HG03175 (cell line): ENCODE measurements at regions not wholly inside any gene's neighbourhood (a gene's known extent, or its start where the extent isn't known, plus 50 kb on each side); places are given as distances from the start of the nearest gene placed in this dataset.
A peak's percentile ranks its signal among the peaks of the same experiment; 100 is the strongest.
"Not testable (repeated sequence)": the region's sequence is repeated elsewhere in the genome, so short reads cannot be mapped to it uniquely, and the experiment has no call there.

ENCODE experiments used
- ATAC-seq: cut with Tn5 transposase; IDR thresholded peaks from one replicate; pipeline ENCODE4 v1.9.1; 2021; ENCODE audit warnings: mild to moderate bottlenecking, moderate library complexity; ENCODE audit not compliant: unreplicated experiment

DNA sequence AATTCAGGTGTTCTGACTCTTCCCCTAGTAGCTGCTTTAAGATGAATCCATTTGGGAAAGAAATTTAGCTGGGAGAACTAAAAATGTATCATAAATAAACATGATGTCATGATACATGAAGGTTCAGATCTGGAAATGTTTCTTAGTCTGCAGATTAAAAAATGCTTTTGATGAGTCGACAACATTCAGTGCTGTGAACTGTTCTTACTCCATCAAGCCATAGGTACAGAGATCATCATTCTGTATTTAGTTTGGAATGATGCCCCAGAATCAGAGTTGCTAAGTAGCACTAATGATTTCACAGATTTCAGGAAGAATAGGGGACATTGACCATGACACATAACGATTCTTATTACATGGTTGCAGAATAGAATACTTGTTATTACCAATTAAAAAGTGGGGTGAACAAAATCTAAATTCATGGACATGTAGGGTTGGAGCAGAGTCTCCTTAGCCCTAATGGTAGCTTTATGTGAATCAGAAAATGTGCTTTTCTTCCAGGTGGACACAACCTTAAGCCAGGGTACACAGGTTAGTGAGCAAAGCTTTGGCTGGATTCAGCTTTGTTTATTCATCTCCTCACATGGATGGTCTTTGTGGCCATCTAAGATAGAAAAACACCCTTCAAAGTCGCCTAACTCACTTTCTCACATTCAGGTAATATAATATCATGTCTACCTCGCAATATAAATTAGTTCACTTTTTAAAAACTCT is 205.4 kb upstream of the SEL1L start:
- ATAC-seq, result no peak

- no peak for ATAC-seq
Measured at GRCh38 chr14:81743605-81744004, 210.0 kb upstream of the SEL1L start.

- ATAC-seq, result no peak
Measured at GRCh38 chr14:81751198-81751597, 217.5 kb upstream of the SEL1L start.

DNA sequence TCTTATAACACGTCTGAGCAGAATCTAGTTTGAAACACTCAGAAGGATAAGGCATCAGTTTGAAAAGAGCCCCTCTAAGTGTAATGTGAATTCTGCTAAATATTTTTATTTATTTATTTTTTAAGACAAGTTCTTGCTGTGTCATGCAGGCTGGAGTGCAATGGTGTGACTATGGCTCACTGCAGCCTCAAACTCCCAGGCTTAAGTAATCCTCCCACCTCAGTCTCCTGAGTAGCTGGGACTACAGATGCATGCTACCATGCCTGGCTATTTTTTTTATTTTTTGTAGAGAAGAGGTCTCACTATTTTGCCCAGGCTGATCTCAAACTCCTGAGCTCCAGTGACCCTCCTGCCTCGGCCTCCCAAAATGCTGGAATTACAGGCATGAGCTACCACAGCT is 225.9 kb upstream of the SEL1L start:
- ATAC-seq, result no peak

GRCh38 chr14:81765651-81766275 is 232.1 kb upstream of the SEL1L start:
- peak; percentile 43 for ATAC-seq

- ATAC-seq, result no peak
Measured at GRCh38 chr14:81766321-81766915, 232.8 kb upstream of the SEL1L start.

- ATAC-seq, result no peak
Measured at GRCh38 chr14:81767266-81767995, 233.8 kb upstream of the SEL1L start.

- ATAC-seq, result no peak
Measured at GRCh38 chr14:81771651-81772275, 238.1 kb upstream of the SEL1L start.

DNA sequence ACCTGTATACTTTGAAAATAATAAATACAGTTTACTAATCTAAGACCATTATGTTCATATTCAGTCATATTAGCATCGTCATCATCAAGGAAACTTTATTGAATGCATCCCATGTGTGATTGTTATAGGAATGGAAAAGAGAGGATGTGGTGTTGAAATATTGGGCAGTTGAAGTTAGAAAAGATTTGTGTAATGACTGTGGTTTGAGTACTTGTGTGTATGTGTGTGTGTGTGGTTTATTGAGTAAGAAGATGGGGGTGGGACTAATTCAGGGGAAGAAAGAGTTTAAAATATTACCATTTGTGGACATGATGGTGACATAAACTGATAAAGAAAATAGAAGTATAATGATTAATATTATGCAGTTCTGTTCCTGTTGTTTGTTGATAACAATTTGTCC is 238.7 kb upstream of the SEL1L start:
- ATAC-seq, result no peak

DNA sequence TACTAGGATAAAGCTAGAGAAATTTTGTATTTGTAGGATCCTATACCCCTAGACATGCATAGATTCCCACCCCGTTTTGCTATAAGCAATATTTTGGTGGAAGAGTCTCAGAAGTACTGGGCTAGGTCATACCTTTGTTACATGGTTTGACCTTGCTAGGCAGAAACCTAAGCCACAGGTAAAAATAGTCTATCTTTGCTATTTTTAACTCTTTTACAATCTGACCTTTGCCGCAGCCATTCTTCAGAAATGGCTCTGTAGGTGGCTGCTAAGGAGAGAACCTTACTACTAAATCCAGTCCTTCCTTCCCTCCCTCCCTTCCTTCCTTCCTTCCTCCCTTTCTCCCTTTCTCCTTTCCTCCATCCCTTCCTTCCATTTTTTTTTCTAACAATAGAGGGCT is 242.9 kb upstream of the SEL1L start:
- ATAC-seq, result no peak

GRCh38 chr14:81781798-81782197 is 248.1 kb upstream of the SEL1L start:
- ATAC-seq, result not testable (repeated sequence)

DNA sequence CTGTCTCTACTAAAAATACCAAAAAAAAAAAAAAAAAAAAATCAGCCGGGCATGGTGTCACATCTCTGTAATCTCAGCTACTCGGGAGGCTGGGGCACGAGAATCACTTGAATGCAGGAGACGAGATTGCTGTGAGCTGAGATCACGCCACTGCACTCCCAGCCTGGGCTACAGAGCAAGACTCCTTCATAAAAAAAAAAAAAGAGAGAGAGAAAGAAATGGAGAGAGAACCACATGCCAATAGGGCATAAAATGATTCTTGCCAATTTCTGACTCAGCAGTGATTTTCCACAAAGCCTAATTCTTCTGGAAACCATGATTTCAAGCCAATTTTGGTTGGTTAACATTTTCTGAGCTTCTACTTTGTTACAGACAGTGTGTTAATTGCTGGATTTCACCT is 250.4 kb upstream of the SEL1L start:
- no peak for ATAC-seq

DNA sequence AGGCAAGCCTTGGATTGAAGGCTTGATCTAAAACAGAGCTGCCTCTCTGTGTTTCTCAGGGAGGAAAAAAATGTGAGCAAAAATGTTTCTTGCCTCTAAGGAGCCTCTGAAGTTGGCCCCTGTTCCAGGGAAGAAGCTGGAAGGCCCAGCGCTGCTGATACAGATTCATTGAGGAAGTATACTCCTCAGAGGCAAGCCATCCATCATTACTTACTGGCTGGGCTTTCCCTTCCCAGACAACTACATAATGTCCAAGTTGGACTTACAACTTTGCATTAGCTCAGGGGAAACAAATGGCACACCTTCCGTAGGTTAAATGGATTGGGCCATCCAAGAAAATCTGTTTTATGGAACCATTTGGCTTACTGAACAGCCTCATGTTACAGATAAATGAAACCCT is 263.7 kb upstream of the SEL1L start:
- ATAC-seq, result no peak

- ATAC-seq, result no peak
Measured at GRCh38 chr14:81801921-81802320, 268.3 kb upstream of the SEL1L start.

DNA sequence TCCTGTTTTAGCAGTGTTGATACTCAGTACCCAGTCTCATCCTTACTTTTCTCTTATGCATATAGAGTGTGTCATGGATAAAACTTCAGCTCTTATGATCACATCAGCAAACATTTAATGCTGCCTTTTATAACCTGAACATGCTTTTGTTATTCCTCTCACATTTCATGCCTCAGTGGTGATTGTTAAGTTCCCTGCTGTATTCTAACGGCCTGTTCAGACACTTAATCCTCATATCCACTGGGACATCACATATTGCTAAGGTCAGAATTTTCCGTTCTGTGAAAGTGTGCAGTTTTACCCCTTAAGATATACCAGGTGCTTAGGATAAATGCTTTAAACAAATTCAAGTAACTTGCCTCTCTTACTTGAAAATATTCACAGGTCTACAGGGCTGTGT is 268.7 kb upstream of the SEL1L start:
- no peak for ATAC-seq

GRCh38 chr14:81805785-81806184 is 272.1 kb upstream of the SEL1L start:
- no peak for ATAC-seq

DNA sequence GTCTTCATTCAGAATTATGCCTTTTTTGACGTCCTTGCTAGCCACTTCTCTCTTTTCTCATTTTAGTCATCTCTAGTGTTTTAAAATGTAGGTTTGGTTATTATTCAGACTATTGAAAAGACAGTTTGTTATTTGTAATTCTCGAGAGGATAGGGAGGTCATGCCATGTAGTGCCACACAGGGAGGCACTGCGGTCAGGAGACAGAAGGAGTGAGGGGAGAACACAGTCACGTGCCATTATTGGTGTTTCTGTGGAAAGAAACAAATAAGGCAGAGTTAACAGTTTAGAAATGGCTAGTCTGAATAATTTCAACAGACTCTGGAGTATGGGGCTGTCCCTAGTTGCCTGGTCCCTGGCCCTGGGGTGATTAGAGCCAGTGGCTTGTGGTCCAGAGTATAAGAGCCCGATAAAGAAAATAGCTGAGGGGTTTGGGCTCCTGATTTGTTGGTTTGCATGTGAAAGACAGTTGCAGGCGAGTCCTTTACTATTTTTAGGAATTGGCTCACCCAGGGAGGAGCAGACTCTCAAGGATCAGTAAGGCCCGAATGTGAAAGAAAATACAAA is 278.1 kb upstream of the SEL1L start:
- no peak for ATAC-seq

- ATAC-seq, result no peak
Measured at GRCh38 chr14:81818271-81818670, 284.6 kb upstream of the SEL1L start.

- no peak for ATAC-seq
Measured at GRCh38 chr14:81819344-81819743, 285.7 kb upstream of the SEL1L start.

DNA sequence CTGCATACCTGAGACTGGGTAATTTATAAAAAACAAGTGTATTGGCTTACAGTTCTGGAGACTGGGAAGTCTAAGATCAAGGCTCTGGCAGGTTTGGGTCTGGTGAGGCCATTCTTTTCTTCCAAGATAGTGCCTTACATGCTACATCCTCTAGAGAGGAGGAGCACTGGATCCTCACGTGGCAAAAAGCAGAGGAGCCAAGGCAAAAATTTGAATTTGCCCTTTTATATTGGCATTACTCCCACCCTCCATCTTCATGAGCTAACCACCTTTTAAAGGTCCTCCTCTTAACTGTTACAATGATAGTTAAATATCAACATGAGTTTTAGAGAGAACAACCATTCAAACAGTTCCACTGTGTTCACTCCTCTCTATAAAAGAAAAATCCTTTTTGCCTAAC is 286.3 kb upstream of the SEL1L start:
- ATAC-seq, result no peak

- no peak for ATAC-seq
Measured at GRCh38 chr14:81826081-81826480, 292.4 kb upstream of the SEL1L start.
